Activated naive CD8-positive, alpha-beta T cell treated with anti-CD3 and anti-CD28 coated beads, Interleukin-2, amount 10 ng/mL, durations not matched to agents 7 days and 5 days (primary cell): ENCODE measurements at regions not wholly inside any gene's neighbourhood (a gene's known extent, or its start where the extent isn't known, plus 50 kb on each side); places are given as distances from the start of the nearest gene placed in this dataset.
"Not testable (repeated sequence)": the region's sequence is repeated elsewhere in the genome, so short reads cannot be mapped to it uniquely, and the experiment has no call there.

Source experiments
- ATAC-seq: fragments of 150-1000 bp; cut with Tn5 transposase; one replicate; pipeline ENCODE4 v1.10.0; 2021; ENCODE audit warnings: low read depth, moderate library complexity
- POLR2A ChIA-PET: fragments of 350-600 bp; sonication (Branson Sonifier 250); formaldehyde crosslinking; loops from one replicate; lab custom pipeline; 2021; ENCODE audit warnings: antibody characterized with exemption; lab: Charles Lee
- DNase-seq: peaks from one replicate; pipeline ENCODE4 v3.0.0; 2021
- H3K27ac Mint-ChIP-seq: one replicate; pipeline ENCODE4 v1.8.0; 2022; ENCODE audit warnings: mild to moderate bottlenecking, mixed read lengths
- H3K27me3 Mint-ChIP-seq: one replicate; pipeline ENCODE4 v1.8.0; 2022; ENCODE audit warnings: mild to moderate bottlenecking, moderate library complexity, mixed read lengths
- H3K36me3 Mint-ChIP-seq: one replicate; pipeline ENCODE4 v1.8.0; 2021; ENCODE audit warnings: mild to moderate bottlenecking, mixed read lengths
- H3K4me1 Mint-ChIP-seq: one replicate; pipeline ENCODE4 v1.8.0; 2021; ENCODE audit warnings: mixed read lengths
- H3K4me3 Mint-ChIP-seq: one replicate; pipeline ENCODE4 v1.8.0; 2022; ENCODE audit warnings: mild to moderate bottlenecking, moderate library complexity, mixed read lengths
- H3K9me3 Mint-ChIP-seq: one replicate; pipeline ENCODE4 v1.8.0; 2021; ENCODE audit warnings: mixed read lengths

GRCh38 chr17:52995147-52995546, 827.6 kb upstream of the KIF2B start:
- POLR2A ChIA-PET: no interaction called here
- ATAC-seq: no peak
- Mint-ChIP-seq H3K4me3 (no peak overlapping the region), H3K4me1 (no peaks in the 10 kb centered on the region), H3K9me3 (peaks cover 2% of the 10 kb centered on the region), H3K36me3 (no peaks in the 10 kb centered on the region), H3K27ac (no peak overlapping the region), H3K27me3 (no peaks in the 10 kb centered on the region)
- DNase-seq: no peak

- Mint-ChIP-seq H3K36me3 (no peaks in the 10 kb centered on the region), H3K27me3 (no peaks in the 10 kb centered on the region), H3K4me3 (no peak overlapping the region), H3K4me1 (no peaks in the 10 kb centered on the region), H3K27ac (no peak overlapping the region), H3K9me3 (no peaks in the 10 kb centered on the region)
- POLR2A ChIA-PET: no interaction called here
- no peak for ATAC-seq
- no peak for DNase-seq
Observed at GRCh38 chr17:52986056-52986662, 827.6 kb upstream of the CA10 start.

- Mint-ChIP-seq H3K9me3 (no peaks in the 10 kb centered on the region), H3K4me1 (no peaks in the 10 kb centered on the region), H3K4me3 (no peak overlapping the region), H3K36me3 (no peaks in the 10 kb centered on the region), H3K27me3 (no peaks in the 10 kb centered on the region), H3K27ac (no peak overlapping the region)
- no peak for DNase-seq
- no peak for ATAC-seq
- POLR2A ChIA-PET: interaction anchor here (0.6 kb wide), 1 partner anchor 600 kb away, joined by 3 read pairs; no protein-coding TSS in a partner anchor
Observed at GRCh38 chr17:52982331-52982730, 823.8 kb upstream of the CA10 start.

- H3K9me3 Mint-ChIP-seq: no peaks in the 10 kb centered on the region
- no peaks in the 10 kb centered on the region for H3K36me3 Mint-ChIP-seq
- POLR2A ChIA-PET: no interaction called here
- no peak for ATAC-seq
- H3K4me1 Mint-ChIP-seq: no peaks in the 10 kb centered on the region
- DNase-seq: no peak
- no peak overlapping the region for H3K4me3 Mint-ChIP-seq
- H3K27ac Mint-ChIP-seq: no peak overlapping the region
- H3K27me3 Mint-ChIP-seq: no peaks in the 10 kb centered on the region
Observed at GRCh38 chr17:52979921-52980320, 821.4 kb upstream of the CA10 start.

- Mint-ChIP-seq H3K4me1 (no peaks in the 10 kb centered on the region), H3K4me3 (no peak overlapping the region), H3K27ac (no peak overlapping the region), H3K27me3 (no peaks in the 10 kb centered on the region), H3K9me3 (peaks cover 4% of the 10 kb centered on the region), H3K36me3 (no peaks in the 10 kb centered on the region)
- POLR2A ChIA-PET: no interaction called here
- ATAC-seq (no peak), DNase-seq (no peak)
Observed at GRCh38 chr17:52965856-52966255, 807.3 kb upstream of the CA10 start.

GRCh38 chr17:52961751-52962150, 803.2 kb upstream of the CA10 start:
- H3K27me3 Mint-ChIP-seq, H3K9me3 Mint-ChIP-seq, H3K36me3 Mint-ChIP-seq, POLR2A ChIA-PET, ATAC-seq, H3K4me3 Mint-ChIP-seq, H3K27ac Mint-ChIP-seq, DNase-seq, H3K4me1 Mint-ChIP-seq: not testable (repeated sequence)

- ATAC-seq: no peak
- Mint-ChIP-seq H3K9me3 (peaks cover 2% of the 10 kb centered on the region), H3K27me3 (no peaks in the 10 kb centered on the region), H3K4me3 (no peak overlapping the region), H3K27ac (no peak overlapping the region), H3K36me3 (no peaks in the 10 kb centered on the region), H3K4me1 (no peaks in the 10 kb centered on the region)
- POLR2A ChIA-PET: no interaction called here
- no peak for DNase-seq
Observed at GRCh38 chr17:52957411-52957810, 798.9 kb upstream of the CA10 start.

GRCh38 chr17:52947418-52947817, 788.9 kb upstream of the CA10 start:
- no peak overlapping the region for H3K27ac Mint-ChIP-seq
- POLR2A ChIA-PET: no interaction called here
- H3K36me3 Mint-ChIP-seq: no peaks in the 10 kb centered on the region
- H3K9me3 Mint-ChIP-seq: no peaks in the 10 kb centered on the region
- no peak for DNase-seq
- no peaks in the 10 kb centered on the region for H3K27me3 Mint-ChIP-seq
- no peak overlapping the region for H3K4me3 Mint-ChIP-seq
- H3K4me1 Mint-ChIP-seq: no peaks in the 10 kb centered on the region
- no peak for ATAC-seq

- H3K36me3 Mint-ChIP-seq: no peaks in the 10 kb centered on the region
- no peak for ATAC-seq
- POLR2A ChIA-PET: no interaction called here
Observed at GRCh38 chr17:52938623-52939230, 780.2 kb upstream of the CA10 start.

GRCh38 chr17:52930581-52930980, 772.1 kb upstream of the CA10 start:
- H3K4me1 Mint-ChIP-seq: no peaks in the 10 kb centered on the region
- no peak for ATAC-seq
- no peak overlapping the region for H3K4me3 Mint-ChIP-seq
- no peak for DNase-seq
- H3K27me3 Mint-ChIP-seq: no peaks in the 10 kb centered on the region
- H3K9me3 Mint-ChIP-seq: peaks cover 2% of the 10 kb centered on the region
- POLR2A ChIA-PET: no interaction called here
- H3K27ac Mint-ChIP-seq: no peak overlapping the region
- no peaks in the 10 kb centered on the region for H3K36me3 Mint-ChIP-seq

More at GRCh38 chr17:52938623-52939230, 780.2 kb upstream of the CA10 start:
- H3K27me3 Mint-ChIP-seq: no peaks in the 10 kb centered on the region
- no peak for DNase-seq
- no peak overlapping the region for H3K27ac Mint-ChIP-seq
- no peaks in the 10 kb centered on the region for H3K4me1 Mint-ChIP-seq
- no peak overlapping the region for H3K4me3 Mint-ChIP-seq
- H3K9me3 Mint-ChIP-seq: peaks cover 6% of the 10 kb centered on the region

GRCh38 chr17:52930145-52930544, 771.6 kb upstream of the CA10 start:
- Mint-ChIP-seq H3K27me3 (no peaks in the 10 kb centered on the region), H3K4me1 (no peaks in the 10 kb centered on the region), H3K27ac (no peak overlapping the region), H3K9me3 (no peaks in the 10 kb centered on the region), H3K4me3 (no peak overlapping the region), H3K36me3 (no peaks in the 10 kb centered on the region)
- no peak for DNase-seq
- ATAC-seq: no peak
- POLR2A ChIA-PET: no interaction called here

- Mint-ChIP-seq H3K27me3 (no peaks in the 10 kb centered on the region), H3K4me1 (no peaks in the 10 kb centered on the region), H3K27ac (no peak overlapping the region), H3K4me3 (no peak overlapping the region), H3K36me3 (no peaks in the 10 kb centered on the region), H3K9me3 (peaks cover 2% of the 10 kb centered on the region)
- POLR2A ChIA-PET: no interaction called here
- ATAC-seq (no peak), DNase-seq (no peak)
Observed at GRCh38 chr17:52923658-52924057, 765.1 kb upstream of the CA10 start.

- ATAC-seq: no peak
- H3K4me3 Mint-ChIP-seq: no peak overlapping the region
- H3K36me3 Mint-ChIP-seq: no peaks in the 10 kb centered on the region
- H3K27me3 Mint-ChIP-seq: no peaks in the 10 kb centered on the region
- H3K27ac Mint-ChIP-seq: no peak overlapping the region
- POLR2A ChIA-PET: no interaction called here
- no peak for DNase-seq
- H3K9me3 Mint-ChIP-seq: peaks cover 7% of the 10 kb centered on the region
- H3K4me1 Mint-ChIP-seq: no peaks in the 10 kb centered on the region
Observed at GRCh38 chr17:52899235-52899634, 740.7 kb upstream of the CA10 start.

GRCh38 chr17:52895272-52895671, 736.8 kb upstream of the CA10 start:
- no peaks in the 10 kb centered on the region for H3K27me3 Mint-ChIP-seq
- no peak overlapping the region for H3K27ac Mint-ChIP-seq
- POLR2A ChIA-PET: no interaction called here
- DNase-seq (no peak), ATAC-seq (no peak)
- H3K36me3 Mint-ChIP-seq: no peaks in the 10 kb centered on the region
- H3K4me3 Mint-ChIP-seq: no peak overlapping the region
- peaks cover 1% of the 10 kb centered on the region for H3K9me3 Mint-ChIP-seq
- H3K4me1 Mint-ChIP-seq: no peaks in the 10 kb centered on the region
